Body of pancreas (tissue), 4 donors: ENCODE measurements at regions not wholly inside any gene's neighbourhood (a gene's known extent, or its start where the extent isn't known, plus 50 kb on each side); places are given as distances from the start of the nearest gene placed in this dataset.

Source experiments
- CTCF ChIP-seq, 7 experiments: fragments of 450-650 bp in 4 of 7; fragments of 200-600 bp in 3 of 7; sonication (generic) in 3 of 7; IDR thresholded peaks; one replicate each; pipeline ENCODE4 v1.5.1; 2016 to 2019; ENCODE audit warnings: antibody characterized with exemption in 7 of 7
- POLR2A ChIP-seq, 3 donors: fragments of 450-650 bp; IDR thresholded peaks; one replicate each; pipeline ENCODE4 v1.6.1; 2016; ENCODE audit warnings: antibody characterized with exemption in 3 of 3, mild to moderate bottlenecking in 2 of 3

GRCh38 chr2:64906853-64907536 lies 82.2 kb upstream of the SLC1A4 start:
- no peak for TF ChIP-seq POLR2A (IDR thresholded peaks at IDR 0.05)
- TF ChIP-seq CTCF (IDR thresholded peaks at IDR 0.05): no peak
